ENCODE measurements at regions not wholly inside any gene's neighbourhood (a gene's known extent, or its start where the extent isn't known, plus 50 kb on each side); places are given as distances from the start of the nearest gene placed in this dataset.

GRCh38 chr4:181849472-181849871 lies 393.7 kb upstream of the TENM3 start:
- ChIA-PET POLR2A (no interaction called here), CTCF (ENCODE audit: low intra/inter-chr PET ratio, low total read pairs) (no interaction called here)
- ATAC-seq (no peak), FAIRE-seq (no peak), DNase-seq (ENCODE audit: low spot score) (no peak)
- Histone ChIP-seq H3K4me1 (ENCODE audit: insufficient read depth, low read length) (no peaks in the 10 kb centered on the region), H3K4me2 (ENCODE audit: low read depth, low read length) (no peak overlapping the region), H3K36me3 (replicated peaks in 1 of 2; ENCODE audit: control insufficient read depth in 1 of 2, insufficient read depth in 2 of 2, low read length in 2 of 2) (no peaks in the 10 kb centered on the region), H3K9ac (ENCODE audit: insufficient read depth, low read depth, low read length) (no peak overlapping the region), H3K9me3 (ENCODE audit: low read length) (no peaks in the 10 kb centered on the region), H4K20me1 (ENCODE audit: insufficient read depth, low read length) (no peaks in the 10 kb centered on the region), H3K27ac (ENCODE audit: extremely low read length, insufficient read depth, low read length) (no peak overlapping the region), H2AFZ (ENCODE audit: low read length) (no peak overlapping the region), H3K27me3 (ENCODE audit: control insufficient read depth in 1 of 2, insufficient read depth in 2 of 2, low read length in 2 of 2) (no peaks in the 10 kb centered on the region), H3K4me3 (replicated peaks in 1 of 3; ENCODE audit: insufficient read depth in 1 of 3, low read depth in 2 of 3, low read length in 3 of 3) (no peak overlapping the region), H3K79me2 (ENCODE audit: insufficient read depth, low read length) (no peaks in the 10 kb centered on the region)
- in situ Hi-C loops (cut with HindIII; ENCODE audit: extremely low pct_ligation_motif_present, low pct_unique_long_range_greater_than_20kb) = no loop called here
- intact Hi-C loops (cut with micrococcal nuclease; ENCODE audit: unreplicated experiment) = no loop called here
- no TSS peak for BruUV-seq (replicated peaks)
- 0% methylated on average over 2 of the region's 2 CpGs for WGBS (ENCODE audit: low lambda C conversion rate)
- TF ChIP-seq ZBTB4 (CRISPR knock-in tag; IDR thresholded peaks at IDR 0.05; ENCODE audit: borderline replicate concordance) (no peak), SNAPC2 (CRISPR knock-in tag; IDR thresholded peaks at IDR 0.05) (no peak), ZBTB25 (CRISPR knock-in tag; IDR thresholded peaks at IDR 0.05) (no peak), ZNF639 (CRISPR knock-in tag; conservative IDR thresholded peaks at IDR 0.05) (no peak), ZKSCAN1 (IDR thresholded peaks at IDR 0.05; ENCODE audit: low read length) (no peak), ZNF225 (CRISPR knock-in tag; IDR thresholded peaks at IDR 0.05) (no peak), ZBTB1 (CRISPR knock-in tag; IDR thresholded peaks at IDR 0.05; ENCODE audit: borderline replicate concordance) (no peak), NFE2L2 (IDR thresholded peaks at IDR 0.05; ENCODE audit: low read length) (no peak), PHF21A (CRISPR knock-in tag; IDR thresholded peaks at IDR 0.05) (no peak), FOXA3 (CRISPR knock-in tag; IDR thresholded peaks at IDR 0.05) (no peak), ZNF362 (CRISPR knock-in tag; IDR thresholded peaks at IDR 0.05; ENCODE audit: borderline replicate concordance) (no peak), GMEB2 (CRISPR knock-in tag; IDR thresholded peaks at IDR 0.05; ENCODE audit: low read depth) (no peak), FOXO1 (CRISPR knock-in tag; IDR thresholded peaks at IDR 0.05) (no peak)

Measured in HepG2 (cell line).